ENCODE measurements at regions not wholly inside any gene's neighbourhood (a gene's known extent, or its start where the extent isn't known, plus 50 kb on each side); places are given as distances from the start of the nearest gene placed in this dataset.
"Not testable (repeated sequence)": the region's sequence is repeated elsewhere in the genome, so short reads cannot be mapped to it uniquely, and the experiment has no call there.

DNA sequence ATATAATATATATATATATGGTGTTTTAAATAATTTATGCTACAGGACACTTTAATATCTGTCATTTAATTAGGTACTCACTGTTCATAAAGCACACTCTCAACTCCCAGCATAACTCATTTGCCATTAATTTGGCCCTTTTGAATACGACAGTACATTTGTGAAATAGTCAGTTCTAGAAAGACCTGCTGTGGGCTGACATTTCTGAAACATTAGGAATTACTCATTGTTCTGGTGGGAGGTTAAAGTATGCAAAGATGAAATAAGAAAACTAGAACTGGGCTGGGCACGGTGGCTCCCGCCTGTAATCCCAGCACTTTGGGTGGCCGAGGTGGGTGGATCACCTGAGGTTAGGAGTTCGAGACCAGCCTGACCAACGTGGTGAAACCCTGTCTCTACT is 497.5 kb downstream of the UTRN start:
- Histone ChIP-seq H3K27me3 (no peaks in the 10 kb centered on the region), H3K4me3 (no peak overlapping the region), H3K9me3 (no peaks in the 10 kb centered on the region), H3K4me1 (no peaks in the 10 kb centered on the region), H3K36me3 (no peaks in the 10 kb centered on the region), H3K27ac (no peak overlapping the region)
- TF ChIP-seq CTCF (IDR thresholded peaks at IDR 0.05) = no peak
- DNase-seq (ENCODE audit: low spot score) = no peak

GRCh38 chr6:144785056-144785455 is 499.9 kb downstream of the UTRN start:
- no peaks in the 10 kb centered on the region for H3K9me3 ChIP-seq
- no peaks in the 10 kb centered on the region for H3K4me1 ChIP-seq
- H3K36me3 ChIP-seq = no peaks in the 10 kb centered on the region
- H3K4me3 ChIP-seq = no peak overlapping the region
- H3K27me3 ChIP-seq = no peaks in the 10 kb centered on the region
- H3K27ac ChIP-seq = no peak overlapping the region
- TF ChIP-seq CTCF (IDR thresholded peaks at IDR 0.05) = no peak
- DNase-seq (ENCODE audit: low spot score) = no peak

DNA sequence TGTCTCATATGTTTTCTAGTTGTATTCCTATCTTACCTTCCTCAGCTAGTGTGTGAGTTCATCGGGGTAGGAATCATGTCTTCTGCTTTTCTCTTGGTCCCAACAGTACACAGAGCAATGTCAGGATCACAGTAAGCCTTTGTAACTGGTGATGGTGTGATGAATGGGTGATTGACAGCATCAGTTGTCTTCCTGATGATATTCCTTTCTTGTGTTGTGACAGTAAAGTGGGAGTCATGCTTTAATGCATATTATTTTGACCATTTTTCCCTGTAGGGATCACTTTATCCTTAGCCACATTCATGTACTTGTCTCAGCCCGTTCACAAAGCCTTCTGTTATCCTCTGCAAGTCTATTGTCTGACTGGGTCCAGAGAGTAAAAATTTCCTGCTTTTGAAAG is 501.7 kb downstream of the UTRN start:
- H3K27ac ChIP-seq = no peak overlapping the region
- no peaks in the 10 kb centered on the region for H3K27me3 ChIP-seq
- no peak for DNase-seq (ENCODE audit: low spot score)
- no peaks in the 10 kb centered on the region for H3K9me3 ChIP-seq
- H3K36me3 ChIP-seq = peaks cover 6% of the 10 kb centered on the region
- H3K4me1 ChIP-seq = no peaks in the 10 kb centered on the region
- no peak for TF ChIP-seq CTCF (IDR thresholded peaks at IDR 0.05)
- no peak overlapping the region for H3K4me3 ChIP-seq

DNA sequence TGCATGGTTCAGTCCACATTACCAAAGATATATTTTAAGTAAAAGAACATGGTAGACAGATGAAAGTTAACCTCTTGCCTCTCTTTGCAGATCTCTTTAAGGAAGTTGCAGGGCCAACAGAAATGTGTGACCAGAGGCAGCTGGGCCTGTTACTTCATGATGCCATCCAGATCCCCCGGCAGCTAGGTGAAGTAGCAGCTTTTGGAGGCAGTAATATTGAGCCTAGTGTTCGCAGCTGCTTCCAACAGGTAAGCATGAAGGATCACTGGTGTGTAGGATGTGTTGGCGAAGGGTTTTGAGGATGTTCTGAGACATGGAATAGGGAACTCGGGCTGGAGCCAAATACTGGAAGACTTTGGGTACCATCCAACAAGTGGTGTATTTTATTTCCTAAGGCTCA is 508.6 kb downstream of the UTRN start:
- no peak for TF ChIP-seq CTCF (IDR thresholded peaks at IDR 0.05)
- H3K4me3 ChIP-seq = no peak overlapping the region
- H3K36me3 ChIP-seq = peaks cover 34% of the 10 kb centered on the region
- H3K27me3 ChIP-seq = no peaks in the 10 kb centered on the region
- H3K9me3 ChIP-seq = no peaks in the 10 kb centered on the region
- no peak overlapping the region for H3K27ac ChIP-seq
- H3K4me1 ChIP-seq = no peaks in the 10 kb centered on the region
- DNase-seq (ENCODE audit: low spot score) = no peak

DNA sequence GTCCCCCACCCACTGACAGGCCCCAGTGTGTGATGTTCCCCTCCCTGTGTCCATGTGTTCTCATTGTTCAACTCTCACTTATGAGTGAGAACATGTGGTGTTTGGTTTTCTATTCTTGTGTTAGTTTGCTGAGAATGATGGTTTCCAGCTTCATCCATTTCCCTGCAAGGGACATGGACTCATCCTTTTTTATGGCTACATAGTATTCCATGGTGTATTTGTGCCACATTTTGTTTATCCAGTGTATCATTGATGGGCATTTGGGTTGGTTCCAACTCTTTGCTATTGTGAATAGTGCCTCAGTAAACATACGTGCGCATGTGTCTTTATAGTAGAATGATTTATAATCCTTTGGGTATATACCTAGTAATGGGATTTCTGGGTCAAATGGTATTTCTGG is 509.9 kb downstream of the UTRN start:
- peaks cover 39% of the 10 kb centered on the region for H3K36me3 ChIP-seq

DNA sequence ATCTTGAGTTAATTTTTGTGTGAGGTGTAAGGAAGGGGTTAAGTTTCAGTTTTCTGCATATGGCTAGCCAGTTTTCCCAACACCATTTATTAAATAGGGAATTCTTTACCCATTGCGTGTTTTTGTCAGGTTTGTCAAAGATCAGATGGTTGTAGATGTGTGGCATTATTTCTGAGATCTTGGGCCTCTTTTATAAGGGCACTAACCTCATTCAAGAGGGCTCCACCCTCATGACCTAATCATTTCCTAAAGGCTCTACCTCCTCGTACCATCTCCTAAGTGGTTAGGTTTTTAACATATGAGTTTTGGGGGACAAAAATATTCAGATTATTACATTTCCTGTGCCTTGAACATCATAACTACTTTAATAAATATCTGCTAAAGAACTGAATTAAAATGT is 510.9 kb downstream of the UTRN start:
- peaks cover 36% of the 10 kb centered on the region for H3K36me3 ChIP-seq
- H3K9me3 ChIP-seq = no peaks in the 10 kb centered on the region
- no peak for DNase-seq (ENCODE audit: low spot score)
- no peak overlapping the region for H3K4me3 ChIP-seq
- no peaks in the 10 kb centered on the region for H3K4me1 ChIP-seq
- TF ChIP-seq CTCF (IDR thresholded peaks at IDR 0.05) = no peak
- no peaks in the 10 kb centered on the region for H3K27me3 ChIP-seq
- no peak overlapping the region for H3K27ac ChIP-seq

More for the DNA sequence above, 509.9 kb downstream of the UTRN start:
- DNase-seq (ENCODE audit: low spot score); H3K4me3 ChIP-seq; H3K4me1 ChIP-seq; H3K27ac ChIP-seq; H3K27me3 ChIP-seq; H3K9me3 ChIP-seq: not testable (repeated sequence)
